ENCODE measurements at regions not wholly inside any gene's neighbourhood (a gene's known extent, or its start where the extent isn't known, plus 50 kb on each side); places are given as distances from the start of the nearest gene placed in this dataset.
A peak's percentile ranks its signal among the peaks of the same experiment; 100 is the strongest.

- Histone ChIP-seq H3K79me2 (ENCODE audit: control insufficient read depth in 1 of 2, insufficient read depth in 2 of 2, low read length in 2 of 2) (no peaks in the 10 kb centered on the region), H3K79me1 (ENCODE audit: low read depth, low read length) (no peaks in the 10 kb centered on the region), H3K4ac (replicated peaks; ENCODE audit: insufficient read length, low read depth, low read length) (no peak overlapping the region), H4K5ac (ENCODE audit: insufficient read length, low read depth, low read length) (no peak overlapping the region), H2BK12ac (ENCODE audit: low read depth, low read length) (no peak overlapping the region), H2BK5ac (ENCODE audit: low read depth, low read length) (no peak overlapping the region), H3K23me2 (ENCODE audit: low read depth, low read length) (peaks cover 10% of the 10 kb centered on the region; the same call in 1 of the 2 replicates), H3K27me3 (replicated peaks in 1 of 4; ENCODE audit: control insufficient read depth in 3 of 4, extremely low read depth in 1 of 4, insufficient read depth in 3 of 4, low read length in 3 of 4) (no peaks in the 10 kb centered on the region), H3K27ac (ENCODE audit: low read depth, low read length) (no peak overlapping the region), H3K36me3 (ENCODE audit: control insufficient read depth in 2 of 4, insufficient read depth in 4 of 4, low read length in 3 of 4) (no peaks in the 10 kb centered on the region), H3K23ac (ENCODE audit: insufficient read length) (no peak overlapping the region), H4K91ac (replicated peaks; ENCODE audit: insufficient read length, low read length) (no peak overlapping the region), H4K20me1 (replicated peaks in 1 of 2; ENCODE audit: control insufficient read depth in 1 of 2, insufficient read depth in 2 of 2, low read length in 2 of 2) (peaks cover 0 to 7% of the 10 kb centered on the region in 2 experiments), H2BK120ac (replicated peaks; ENCODE audit: low read depth, low read length) (no peak overlapping the region), H2AK5ac (ENCODE audit: low read depth, low read length) (no peak overlapping the region), H3K14ac (ENCODE audit: insufficient read length) (no peak overlapping the region), H3K18ac (ENCODE audit: extremely low read depth, low read length) (no peak overlapping the region), H3K9me3 (ENCODE audit: insufficient read depth in 2 of 2, low read depth in 1 of 2, low read length in 1 of 2) (peaks cover 0 to 3% of the 10 kb centered on the region in 2 experiments; a peak in 1 of 4 replicates), H3K56ac (replicated peaks; ENCODE audit: insufficient read length, low read depth, low read length) (peak overlapping the region; percentile 36), H3K4me2 (ENCODE audit: insufficient read depth in 1 of 2, low read depth in 2 of 2, low read length in 2 of 2) (no peak overlapping the region), H3K4me3 (ENCODE audit: extremely low read depth in 1 of 4, insufficient read depth in 2 of 4, low read depth in 3 of 4, low read length in 4 of 4) (no peak overlapping the region), H2AFZ (ENCODE audit: low read length) (no peak overlapping the region), H3K4me1 (replicated peaks in 1 of 4; ENCODE audit: control insufficient read depth in 3 of 4, insufficient read depth in 4 of 4, low read length in 3 of 4) (peaks cover 0 to under 1% (median 0%) of the 10 kb centered on the region in 4 experiments; a peak in 1 of 7 replicates), H4K8ac (ENCODE audit: extremely low read depth, insufficient read depth, low read length) (no peak overlapping the region), H2BK15ac (ENCODE audit: low read length) (no peak overlapping the region), H2BK20ac (ENCODE audit: low read length) (no peak overlapping the region), H3K9ac (replicated peaks in 1 of 4; ENCODE audit: extremely low read depth in 1 of 4, low read depth in 3 of 4, low read length in 3 of 4) (no peak overlapping the region)
- POLR2A ChIA-PET (ENCODE audit: partially characterized antibody) = no interaction called here
- CTCF ChIA-PET (ENCODE audit: partially characterized antibody) = no interaction called here
- WGBS, 2 experiments (ENCODE audit: extremely low coverage in 1 of 2, insufficient coverage in 1 of 2, insufficient read length in 1 of 2, insufficient replicate concordance in 2 of 2, low coverage in 1 of 2, low lambda C conversion rate in 2 of 2, missing lambda C conversion rate in 1 of 2) = 90% methylated on average over 1 of the region's 1 CpG; no CpG with 5 or more reads in 1 of the 2 experiments
- no peak for DNase-seq (ENCODE audit: low read depth in 1 of 2, low spot score in 2 of 2)
- FAIRE-seq = no peak
- TF ChIP-seq RFX5 (IDR thresholded peaks at IDR 0.05; ENCODE audit: borderline replicate concordance, low read depth, low read length) (no peak), MAFK (IDR thresholded peaks at IDR 0.05; ENCODE audit: low read depth, low read length) (no peak), TAF1 (IDR thresholded peaks at IDR 0.05; ENCODE audit: low read depth, low read length) (no peak), MAX (IDR thresholded peaks at IDR 0.05) (no peak), BACH1 (IDR thresholded peaks at IDR 0.05; ENCODE audit: low read length) (no peak), KDM5A (IDR thresholded peaks at IDR 0.05; ENCODE audit: low read length) (no peak), SIN3A (conservative IDR thresholded peaks at IDR 0.05 in 1 of 2, IDR thresholded peaks at IDR 0.05 in 1 of 2; ENCODE audit: low read depth in 1 of 2, low read length in 2 of 2) (no peak), POU5F1 (IDR thresholded peaks at IDR 0.05; ENCODE audit: low read depth, low read length) (no peak), HDAC6 (IDR thresholded peaks at IDR 0.05; ENCODE audit: low read depth, low read length) (no peak), FOSL1 (IDR thresholded peaks at IDR 0.05; ENCODE audit: insufficient read depth, low read depth, low read length) (no peak), ATF3 (IDR thresholded peaks at IDR 0.05; ENCODE audit: insufficient read depth, low read depth, low read length) (no peak), BRCA1 (IDR thresholded peaks at IDR 0.05; ENCODE audit: low read depth, low read length) (no peak), CTBP2 (IDR thresholded peaks at IDR 0.05; ENCODE audit: borderline replicate concordance, insufficient read depth, insufficient read length, low read length) (no peak), KDM4A (IDR thresholded peaks at IDR 0.05; ENCODE audit: low read depth, low read length, severe bottlenecking) (no peak)
These were observed 195.8 kb downstream of the NXNL2 start for GRCh38 chr9:88730780-88731179.

Data from H1 (cell line).